Lung (tissue), 11 donors: ENCODE measurements at regions not wholly inside any gene's neighbourhood (a gene's known extent, or its start where the extent isn't known, plus 50 kb on each side); places are given as distances from the start of the nearest gene placed in this dataset.

Experiments used
- ATAC-seq: fragments of 200-7000 bp; cut with Tn5 transposase; one replicate; pipeline ENCODE4 v1.9.1; 2020; ENCODE audit warnings: moderate number of reproducible peaks; ENCODE audit not compliant: insufficient read depth, low FRiP score
- DNase-seq, 3 donors: peaks; one replicate each; pipeline ENCODE4 v3.0.0-alpha.2; 2013 to 2017
- H3K27ac ChIP-seq, 2 donors: one replicate each; pipeline ENCODE4 v1.5.1; 2013; ENCODE audit warnings: mild to moderate bottlenecking in 2 of 2, moderate library complexity in 2 of 2, control low read depth in 1 of 2, inconsistent platforms in 1 of 2, low read depth in 1 of 2, low read length in 1 of 2
- H3K27me3 ChIP-seq, 3 donors: one replicate each; pipeline ENCODE4 v1.5.1; 2013; ENCODE audit warnings: low read length in 2 of 3; ENCODE audit not compliant: control insufficient read depth in 3 of 3, insufficient read depth in 3 of 3
- H3K36me3 ChIP-seq, 4 donors: one replicate each; pipeline ENCODE4 v1.5.1; 2013; ENCODE audit warnings: low read length in 4 of 4, mild to moderate bottlenecking in 1 of 4, moderate library complexity in 1 of 4; ENCODE audit not compliant: control insufficient read depth in 4 of 4, insufficient read depth in 4 of 4
- H3K4me1 ChIP-seq, 5 donors: one replicate each; pipeline ENCODE4 v1.5.1; 2013; ENCODE audit warnings: low read length in 5 of 5, mild to moderate bottlenecking in 2 of 5, moderate library complexity in 1 of 5; ENCODE audit not compliant: control insufficient read depth in 5 of 5, insufficient read depth in 5 of 5
- H3K4me3 ChIP-seq: one replicate; pipeline ENCODE4 v1.5.1; 2013; ENCODE audit warnings: mild to moderate bottlenecking, control low read depth, moderate library complexity
- H3K9ac ChIP-seq, 2 donors: one replicate each; pipeline ENCODE4 v1.5.1; 2013; ENCODE audit warnings: low read length in 2 of 2, control low read depth in 1 of 2; ENCODE audit not compliant: insufficient read depth in 1 of 2
- H3K9me3 ChIP-seq, 4 donors: one replicate each; pipeline ENCODE4 v1.5.1; 2013; ENCODE audit warnings: low read length in 3 of 4, mild to moderate bottlenecking in 1 of 4, moderate library complexity in 1 of 4; ENCODE audit not compliant: control insufficient read depth in 4 of 4, insufficient read depth in 3 of 4
- CTCF ChIP-seq: IDR thresholded peaks from 2 replicates; pipeline ENCODE4 v1.5.1; 2012; ENCODE audit warnings: mild to moderate bottlenecking; ENCODE audit errors: control extremely low read depth, extremely low read depth
- WGBS, 2 donors: extraction: QIAGEN DNeasy Blood & Tissue Kit; methylation state at CpG; one replicate each; pipeline ENCODE4 v1.1.7; 2013; 5-methylcytosine and 5-hydroxymethylcytosine counted together
- donor health status: control.
- donor health status: control.
- donor health status: Bipolar disorder and iron deficiency.
- donor health status: healthy.
- donor health status: DM: yes; HTN: yes; CAD: no.

DNA sequence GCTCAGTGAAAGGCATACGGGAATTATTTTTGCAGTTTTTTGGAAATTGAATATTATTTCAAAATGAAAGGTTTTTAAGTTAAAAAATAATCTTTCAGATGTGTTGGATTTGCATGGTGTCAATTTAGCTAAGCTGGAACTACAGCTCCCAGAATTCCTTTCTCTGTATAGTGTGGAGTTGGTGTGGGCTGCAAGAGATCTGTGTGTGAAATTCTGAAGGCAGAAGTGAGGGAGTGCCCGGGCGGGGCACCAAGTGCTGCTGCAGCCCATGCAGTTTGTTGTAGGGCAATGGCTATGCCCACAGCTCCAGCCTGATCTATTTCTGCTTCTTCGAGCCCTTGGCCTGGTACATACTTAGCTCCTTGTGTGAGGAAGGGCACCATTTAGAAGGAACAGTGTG, 60.5 kb upstream of the CSF1 start:
- Histone ChIP-seq H3K9me3 (no peaks in the 10 kb centered on the region), H3K36me3 (no peaks in the 10 kb centered on the region), H3K4me1 (peaks cover 0 to 4% (median 0%) of the 10 kb centered on the region in 5 donors), H3K27ac (no peak overlapping the region), H3K4me3 (no peak overlapping the region), H3K9ac (no peak overlapping the region), H3K27me3 (no peaks in the 10 kb centered on the region)
- no peak for TF ChIP-seq CTCF
- DNase-seq (no peak), ATAC-seq (no peak)
- WGBS, 2 donors, result 87 to 89% methylated on average over 4 of the region's 4 CpGs

DNA sequence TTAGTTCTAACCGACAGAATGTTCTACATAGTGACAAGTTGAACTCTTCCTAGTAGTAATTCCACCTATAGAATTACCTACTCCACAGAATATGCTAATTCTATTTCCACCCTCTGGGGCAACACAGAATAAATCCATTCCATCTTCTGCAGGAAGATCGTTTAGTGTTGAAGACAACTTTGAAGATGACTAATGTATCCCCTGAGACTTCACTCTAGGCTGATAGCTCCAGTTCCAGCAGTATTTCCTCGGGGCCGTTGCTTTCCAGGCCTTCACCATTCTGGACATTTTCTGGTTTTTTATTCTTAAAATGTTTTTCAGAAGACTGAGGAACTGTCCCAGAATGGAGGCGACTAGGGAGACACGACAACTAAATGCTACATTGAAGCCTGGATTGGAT, 61.0 kb upstream of the CSF1 start:
- H3K27me3 ChIP-seq, result no peaks in the 10 kb centered on the region
- no peak for DNase-seq
- H3K9me3 ChIP-seq, result no peaks in the 10 kb centered on the region
- no peak for TF ChIP-seq CTCF
- H3K36me3 ChIP-seq, result no peaks in the 10 kb centered on the region
- H3K27ac ChIP-seq, result no peak overlapping the region
- 88 to 89% methylated on average over 6 of the region's 6 CpGs for WGBS, 2 donors
- ATAC-seq, result no peak
- H3K9ac ChIP-seq, result no peak overlapping the region
- no peak overlapping the region for H3K4me3 ChIP-seq
- peaks cover 0 to 4% (median 0%) of the 10 kb centered on the region in 5 donors for H3K4me1 ChIP-seq

DNA sequence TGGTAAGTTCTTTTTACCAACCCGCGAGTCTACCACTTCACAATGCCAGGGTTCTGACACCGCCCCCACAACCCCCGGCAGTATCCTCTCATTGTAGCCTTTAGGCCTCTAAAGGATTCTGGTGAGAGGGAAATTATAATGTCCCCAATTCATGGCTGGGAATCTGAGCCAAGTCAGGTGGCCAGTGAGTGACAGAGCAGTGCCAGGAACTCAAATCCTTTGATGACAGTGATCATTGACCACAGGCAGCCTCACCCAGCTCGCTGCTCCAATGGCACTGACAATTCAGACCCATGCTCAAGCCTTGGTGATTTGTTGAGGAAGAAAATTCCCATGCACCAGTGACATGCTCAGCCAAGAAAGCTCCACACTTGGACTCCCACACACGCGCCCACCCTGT, 63.4 kb upstream of the CSF1 start:
- TF ChIP-seq CTCF, result no peak

DNA sequence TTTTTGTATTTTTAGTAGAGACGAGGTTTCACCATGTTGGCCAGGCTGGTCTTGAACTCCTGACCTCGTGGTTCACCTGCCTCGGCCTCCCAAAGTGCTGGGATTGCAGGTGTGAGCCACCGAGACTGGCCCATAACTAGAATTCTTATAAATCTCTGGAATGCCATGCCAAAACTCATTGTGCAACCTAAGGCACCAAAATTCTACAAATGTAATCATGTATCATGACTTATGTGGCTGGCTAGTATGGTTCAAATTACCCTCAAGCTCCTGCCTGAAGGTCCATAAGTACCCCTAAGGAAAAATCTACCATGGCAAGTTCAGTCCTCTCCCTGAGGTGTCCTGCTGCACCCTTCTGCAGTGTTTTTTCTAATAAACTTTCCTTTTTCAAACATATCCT, 63.8 kb upstream of the CSF1 start:
- TF ChIP-seq CTCF, result no peak
- 88 to 93% methylated on average over 4 of the region's 4 CpGs for WGBS, 2 donors
- H3K4me3 ChIP-seq, result no peak overlapping the region
- H3K4me1 ChIP-seq, result peaks cover 0 to 2% (median 0%) of the 10 kb centered on the region in 5 donors
- H3K36me3 ChIP-seq, result no peaks in the 10 kb centered on the region
- ATAC-seq (no peak), DNase-seq (no peak)
- no peak overlapping the region for H3K27ac ChIP-seq
- no peaks in the 10 kb centered on the region for H3K27me3 ChIP-seq
- H3K9me3 ChIP-seq, result no peaks in the 10 kb centered on the region
- H3K9ac ChIP-seq, result no peak overlapping the region

More for the DNA sequence above, 63.4 kb upstream of the CSF1 start:
- H3K4me1 ChIP-seq, result peaks cover 0 to 2% (median 0%) of the 10 kb centered on the region in 5 donors
- DNase-seq, result no peak
- H3K9ac ChIP-seq, result no peak overlapping the region
- 96 to 97% methylated on average over 7 of the region's 7 CpGs for WGBS, 2 donors
- H3K27me3 ChIP-seq, result no peaks in the 10 kb centered on the region
- no peaks in the 10 kb centered on the region for H3K9me3 ChIP-seq
- no peak overlapping the region for H3K27ac ChIP-seq
- H3K36me3 ChIP-seq, result no peaks in the 10 kb centered on the region
- no peak overlapping the region for H3K4me3 ChIP-seq
- ATAC-seq, result no peak
